IMR-90 (cell line): ENCODE measurements at regions not wholly inside any gene's neighbourhood (a gene's known extent, or its start where the extent isn't known, plus 50 kb on each side); places are given as distances from the start of the nearest gene placed in this dataset.

ENCODE experiments used
- ATAC-seq: fragments of 200-7000 bp; cut with Tn5 transposase; 2 replicates; pipeline ENCODE4 v1.9.1; 2020; ENCODE audit warnings: low read depth, mild to moderate bottlenecking, moderate library complexity
- BruUV-seq: library from RNA; stranded (reverse); fragments of 400-500 nt; replicated peaks from 2 replicates; lab custom pipeline; 2021; lab: Mats Ljungman, UMichigan
- CTCF ChIA-PET: fragments of 300-600 bp; formaldehyde crosslinking; extraction: SDS; loops from one replicate; lab custom pipeline; 2021; ENCODE audit warnings: antibody characterized with exemption; lab: Yijun Ruan, JAX
- POLR2A ChIA-PET: fragments of 300-600 bp; sonication (Branson Sonifier 250); formaldehyde crosslinking; loops from one replicate; lab custom pipeline; 2022; ENCODE audit warnings: antibody characterized with exemption; ENCODE audit not compliant: unreplicated experiment; lab: Charles Lee
- DNase-seq: peaks from one replicate; pipeline ENCODE4 v3.0.0; 2013
- H2AFZ ChIP-seq: replicated peaks from 2 replicates; pipeline ENCODE3; 2013; ENCODE audit warnings: low read length, mild to moderate bottlenecking; ENCODE audit not compliant: poor library complexity
- H2AK5ac ChIP-seq: 2 replicates; pipeline ENCODE4 v1.6.1; 2013; ENCODE audit warnings: low read depth, low read length, inconsistent platforms
- H2AK9ac ChIP-seq: replicated peaks from 2 replicates; pipeline ENCODE3; 2013; ENCODE audit warnings: mild to moderate bottlenecking, low read depth, low read length, moderate library complexity; ENCODE audit not compliant: poor library complexity
- H2BK120ac ChIP-seq: 2 replicates; pipeline ENCODE4 v1.6.1; 2013; ENCODE audit warnings: low read depth, low read length, inconsistent platforms
- H2BK15ac ChIP-seq: 3 replicates; pipeline ENCODE4 v1.6.1; 2013; ENCODE audit warnings: low read depth, low read length, inconsistent platforms
- H2BK20ac ChIP-seq: 2 replicates; pipeline ENCODE4 v1.6.1; 2013; ENCODE audit warnings: low read depth, mild to moderate bottlenecking, inconsistent platforms, low read length, moderate library complexity
- H2BK5ac ChIP-seq: 2 replicates; pipeline ENCODE4 v1.6.1; 2013; ENCODE audit warnings: mild to moderate bottlenecking, low read depth, low read length, inconsistent platforms; ENCODE audit not compliant: poor library complexity, severe bottlenecking
- H3K14ac ChIP-seq: replicated peaks from 2 replicates; pipeline ENCODE4 v1.6.1; 2013; ENCODE audit warnings: low read depth, low read length, inconsistent platforms
- H3K18ac ChIP-seq: 2 replicates; pipeline ENCODE4 v1.6.1; 2013; ENCODE audit warnings: low read depth, low read length, control low read depth
- H3K23ac ChIP-seq: 2 replicates; pipeline ENCODE4 v1.6.1; 2013; ENCODE audit warnings: low read depth, low read length, inconsistent platforms
- H3K27ac ChIP-seq: 2 replicates; pipeline ENCODE4 v1.5.1; 2013; ENCODE audit warnings: mild to moderate bottlenecking, control low read depth, low read length; ENCODE audit not compliant: insufficient read depth
- H3K27me3 ChIP-seq: 2 replicates; pipeline ENCODE4 v1.6.1; 2013; ENCODE audit warnings: low read length; ENCODE audit not compliant: control insufficient read depth, insufficient read depth
- H3K36me3 ChIP-seq: 2 replicates; pipeline ENCODE4 v1.6.1; 2013; ENCODE audit warnings: low read length, mixed read lengths; ENCODE audit not compliant: control insufficient read depth, insufficient read depth
- H3K4ac ChIP-seq: 2 replicates; pipeline ENCODE4 v1.6.1; 2013; ENCODE audit warnings: low read depth, low read length, inconsistent platforms
- H3K4me1 ChIP-seq: 2 replicates; pipeline ENCODE4 v1.6.1; 2013; ENCODE audit warnings: low read length, mixed read lengths; ENCODE audit not compliant: control insufficient read depth, insufficient read depth
- H3K4me2 ChIP-seq: 2 replicates; pipeline ENCODE4 v1.6.1; 2013; ENCODE audit warnings: low read depth, mild to moderate bottlenecking, control low read depth, low read length, moderate library complexity
- H3K4me3 ChIP-seq: 2 replicates; pipeline ENCODE4 v1.5.1; 2013; ENCODE audit warnings: low read depth, mild to moderate bottlenecking, control low read depth, low read length, moderate library complexity; ENCODE audit not compliant: insufficient read depth
- H3K56ac ChIP-seq: 2 replicates; pipeline ENCODE4 v1.6.1; 2013; ENCODE audit warnings: low read length, inconsistent platforms; ENCODE audit not compliant: insufficient read depth; ENCODE audit errors: extremely low read depth
- H3K79me1 ChIP-seq, 2 experiments: 2 replicates each; pipeline ENCODE4 v1.6.1; 2013; ENCODE audit warnings: low read length in 2 of 2, inconsistent platforms in 1 of 2, low read depth in 1 of 2
- H3K9ac ChIP-seq: 2 replicates; pipeline ENCODE4 v1.6.1; 2013; ENCODE audit warnings: low read depth, low read length, control low read depth
- H3K9me1 ChIP-seq: 2 replicates; pipeline ENCODE4 v1.6.1; 2013; ENCODE audit warnings: low read length, inconsistent platforms; ENCODE audit not compliant: insufficient read depth
- H3K9me3 ChIP-seq: 2 replicates; pipeline ENCODE4 v1.6.1; 2013; ENCODE audit warnings: low read length; ENCODE audit not compliant: control insufficient read depth, insufficient read depth
- H4K20me1 ChIP-seq: 2 replicates; pipeline ENCODE4 v1.6.1; 2013; ENCODE audit warnings: low read length, inconsistent platforms; ENCODE audit not compliant: insufficient read depth
- H4K5ac ChIP-seq: 2 replicates; pipeline ENCODE4 v1.6.1; 2013; ENCODE audit warnings: mild to moderate bottlenecking, low read depth, low read length, control low read depth
- H4K8ac ChIP-seq, 2 experiments: 2 replicates each; pipeline ENCODE4 v1.6.1; 2013; ENCODE audit warnings: low read depth in 2 of 2, low read length in 2 of 2, control low read depth in 1 of 2, inconsistent platforms in 1 of 2
- H4K91ac ChIP-seq: 2 replicates; pipeline ENCODE4 v1.6.1; 2013; ENCODE audit warnings: low read depth, low read length, inconsistent platforms; ENCODE audit not compliant: insufficient read depth
- CEBPB ChIP-seq: IDR thresholded peaks from 2 replicates; pipeline ENCODE4 v1.6.1; 2012; ENCODE audit warnings: low read depth, low read length, improper control_type of control experiment
- CHD1 ChIP-seq: IDR thresholded peaks from 2 replicates; pipeline ENCODE4 v1.6.1; 2012; ENCODE audit warnings: low read depth, low read length, improper control_type of control experiment
- FOS ChIP-seq: fragments of 150-350 bp; IDR thresholded peaks from 2 replicates; pipeline ENCODE4 v1.6.1; 2016; ENCODE audit warnings: low read depth, low read length
- MAFK ChIP-seq: IDR thresholded peaks from 2 replicates; pipeline ENCODE4 v1.6.1; 2012; ENCODE audit warnings: low read depth, low read length, improper control_type of control experiment
- MAZ ChIP-seq: IDR thresholded peaks from 2 replicates; pipeline ENCODE4 v1.6.1; 2012; ENCODE audit warnings: low read depth, mild to moderate bottlenecking, low read length, improper control_type of control experiment, moderate library complexity, borderline replicate concordance
- MXI1 ChIP-seq: IDR thresholded peaks from 2 replicates; pipeline ENCODE4 v1.6.1; 2012; ENCODE audit warnings: low read depth, mild to moderate bottlenecking, low read length, moderate library complexity, borderline replicate concordance
- NFE2L2 ChIP-seq: fragments of 150-350 bp; IDR thresholded peaks from 2 replicates; pipeline ENCODE4 v1.6.1; 2016; ENCODE audit warnings: low read depth, mild to moderate bottlenecking, low read length
- POLR2A ChIP-seq: IDR thresholded peaks from 2 replicates; pipeline ENCODE4 v1.6.1; 2012; ENCODE audit warnings: mild to moderate bottlenecking, low read depth, low read length
- RAD21 ChIP-seq: IDR thresholded peaks from 2 replicates; pipeline ENCODE4 v1.6.1; 2012; ENCODE audit warnings: low read length, improper control_type of control experiment
- RCOR1 ChIP-seq: IDR thresholded peaks from 2 replicates; pipeline ENCODE4 v1.6.1; 2012; ENCODE audit warnings: mild to moderate bottlenecking, low read length, improper control_type of control experiment; ENCODE audit not compliant: insufficient replicate concordance
- RFX5 ChIP-seq: IDR thresholded peaks from 2 replicates; pipeline ENCODE4 v1.8.0; 2012; ENCODE audit warnings: low read depth, mild to moderate bottlenecking, low read length, moderate library complexity
- SMC3 ChIP-seq: fragments of 150-350 bp; IDR thresholded peaks from 2 replicates; pipeline ENCODE4 v1.6.1; 2016; ENCODE audit warnings: low read depth, mild to moderate bottlenecking, antibody characterized with exemption, low read length, moderate library complexity
- WGBS, 2 experiments: methylation state at CpG; one replicate each; pipeline versions ENCODE4 v1.1.5 to v1.1.7; 2013; ENCODE audit warnings: missing lambda C conversion rate in 2 of 2; ENCODE audit not compliant: insufficient read length in 1 of 2; ENCODE audit errors: extremely low coverage in 2 of 2; 5-methylcytosine and 5-hydroxymethylcytosine counted together
- dilution Hi-C: fragments of 300-500 bp; cut with HindIII; formaldehyde crosslinking; loops from one replicate; pipeline ENCODE4 v1.14.3; 2018; ENCODE audit warnings: low sequenced_read_pairs; ENCODE audit not compliant: unreplicated experiment
- in situ Hi-C: fragments of 300-500 bp; cut with MboI; formaldehyde crosslinking; loops from 3 replicates; pipeline ENCODE4 v1.14.3; 2019; ENCODE audit warnings: low sequenced_read_pairs, inconsistent platforms, mixed read lengths
- intact Hi-C: fragments of 100-400 bp; cut with micrococcal nuclease; formaldehyde crosslinking; loops from 2 replicates; pipeline ENCODE4 v1.10.0; 2022
- TF ChIP-seq, protein P1 (sequence below): conservative IDR thresholded peaks from 2 replicates; pipeline ENCODE4 v1.5.1; 2012; ENCODE audit warnings: mild to moderate bottlenecking, low read depth, low read length, improper control_type of control experiment
- TF ChIP-seq, protein P2 (sequence below): fragments of 150-350 bp; IDR thresholded peaks from 2 replicates; pipeline ENCODE4 v1.6.1; 2016; ENCODE audit warnings: low read depth, mild to moderate bottlenecking, low read length, moderate library complexity, borderline replicate concordance

- Histone ChIP-seq H3K23ac (no peak overlapping the region), H2AK9ac (no peak overlapping the region), H2BK15ac (no peak overlapping the region), H2BK5ac (no peak overlapping the region), H3K18ac (no peak overlapping the region), H4K5ac (no peak overlapping the region), H3K4me1 (no peaks in the 10 kb centered on the region), H4K91ac (no peak overlapping the region), H3K9me1 (no peaks in the 10 kb centered on the region), H3K4me3 (no peak overlapping the region), H2BK120ac (no peak overlapping the region), H3K27ac (no peak overlapping the region), H3K9me3 (peaks cover 40% of the 10 kb centered on the region), H3K4me2 (no peak overlapping the region), H2AK5ac (no peak overlapping the region), H2BK20ac (no peak overlapping the region), H3K79me1 (no peaks in the 10 kb centered on the region), H3K36me3 (no peaks in the 10 kb centered on the region), H3K56ac (no peak overlapping the region), H4K20me1 (no peaks in the 10 kb centered on the region), H3K14ac (no peak overlapping the region), H4K8ac (no peak overlapping the region), H2AFZ (no peak overlapping the region), H3K27me3 (no peaks in the 10 kb centered on the region), H3K9ac (no peak overlapping the region), H3K4ac (no peak overlapping the region)
- TF ChIP-seq CHD1 (no peak), MAZ (no peak), MAFK (no peak), NFE2L2 (no peak), RCOR1 (no peak), FOS (no peak), POLR2A (no peak), MXI1 (no peak), RAD21 (no peak), SMC3 (no peak), RFX5 (no peak), CEBPB (no peak)
- TF ChIP-seq, protein P1, sequence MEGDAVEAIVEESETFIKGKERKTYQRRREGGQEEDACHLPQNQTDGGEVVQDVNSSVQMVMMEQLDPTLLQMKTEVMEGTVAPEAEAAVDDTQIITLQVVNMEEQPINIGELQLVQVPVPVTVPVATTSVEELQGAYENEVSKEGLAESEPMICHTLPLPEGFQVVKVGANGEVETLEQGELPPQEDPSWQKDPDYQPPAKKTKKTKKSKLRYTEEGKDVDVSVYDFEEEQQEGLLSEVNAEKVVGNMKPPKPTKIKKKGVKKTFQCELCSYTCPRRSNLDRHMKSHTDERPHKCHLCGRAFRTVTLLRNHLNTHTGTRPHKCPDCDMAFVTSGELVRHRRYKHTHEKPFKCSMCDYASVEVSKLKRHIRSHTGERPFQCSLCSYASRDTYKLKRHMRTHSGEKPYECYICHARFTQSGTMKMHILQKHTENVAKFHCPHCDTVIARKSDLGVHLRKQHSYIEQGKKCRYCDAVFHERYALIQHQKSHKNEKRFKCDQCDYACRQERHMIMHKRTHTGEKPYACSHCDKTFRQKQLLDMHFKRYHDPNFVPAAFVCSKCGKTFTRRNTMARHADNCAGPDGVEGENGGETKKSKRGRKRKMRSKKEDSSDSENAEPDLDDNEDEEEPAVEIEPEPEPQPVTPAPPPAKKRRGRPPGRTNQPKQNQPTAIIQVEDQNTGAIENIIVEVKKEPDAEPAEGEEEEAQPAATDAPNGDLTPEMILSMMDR, result no peak
- TF ChIP-seq, protein P2, sequence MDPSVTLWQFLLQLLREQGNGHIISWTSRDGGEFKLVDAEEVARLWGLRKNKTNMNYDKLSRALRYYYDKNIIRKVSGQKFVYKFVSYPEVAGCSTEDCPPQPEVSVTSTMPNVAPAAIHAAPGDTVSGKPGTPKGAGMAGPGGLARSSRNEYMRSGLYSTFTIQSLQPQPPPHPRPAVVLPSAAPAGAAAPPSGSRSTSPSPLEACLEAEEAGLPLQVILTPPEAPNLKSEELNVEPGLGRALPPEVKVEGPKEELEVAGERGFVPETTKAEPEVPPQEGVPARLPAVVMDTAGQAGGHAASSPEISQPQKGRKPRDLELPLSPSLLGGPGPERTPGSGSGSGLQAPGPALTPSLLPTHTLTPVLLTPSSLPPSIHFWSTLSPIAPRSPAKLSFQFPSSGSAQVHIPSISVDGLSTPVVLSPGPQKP, result no peak
- BruUV-seq, result no TSS peak
- no CpG with 5 or more reads among the region's 6 CpGs for WGBS, 2 experiments
- dilution Hi-C loops, result no loop called here
- ChIA-PET POLR2A (no interaction called here), CTCF (no interaction called here)
- intact Hi-C loops, result no loop called here
- in situ Hi-C loops, result no loop called here
- no peak for ATAC-seq
- DNase-seq, result no peak
Observed at GRCh38 chr13:112240076-112240475, 136.1 kb upstream of the SPACA7 start.
